Neural progenitor cell (in vitro differentiated cells): ENCODE measurements at regions not wholly inside any gene's neighbourhood (a gene's known extent, or its start where the extent isn't known, plus 50 kb on each side); places are given as distances from the start of the nearest gene placed in this dataset.

Experiments
- DNase-seq: peaks from one replicate; pipeline ENCODE4 v3.0.0-alpha.2; 2016; ENCODE audit warnings: low spot score
- H2AFZ ChIP-seq: fragments of 200-600 bp; sonication (generic); replicated peaks from 2 replicates; pipeline ENCODE4 v1.6.1; 2016; ENCODE audit warnings: antibody characterized with exemption
- H3F3A ChIP-seq: fragments of 200-600 bp; sonication (generic); 2 replicates; pipeline ENCODE4 v1.6.1; 2016; ENCODE audit warnings: antibody characterized with exemption, low read depth
- H3K27ac ChIP-seq: fragments of 200-600 bp; sonication (generic); 2 replicates; pipeline ENCODE4 v1.5.1; 2016; ENCODE audit warnings: mild to moderate bottlenecking
- H3K27me3 ChIP-seq: fragments of 200-600 bp; sonication (generic); 2 replicates; pipeline ENCODE4 v1.6.1; 2016; ENCODE audit warnings: mild to moderate bottlenecking, moderate library complexity
- H3K36me3 ChIP-seq: fragments of 200-600 bp; sonication (generic); 2 replicates; pipeline ENCODE4 v1.5.1; 2016
- H3K4me1 ChIP-seq: fragments of 200-600 bp; sonication (generic); 2 replicates; pipeline ENCODE4 v1.6.1; 2016; ENCODE audit warnings: mixed run types
- H3K4me2 ChIP-seq: fragments of 200-600 bp; sonication (generic); 2 replicates; pipeline ENCODE4 v1.6.1; 2016
- H3K4me3 ChIP-seq: fragments of 200-600 bp; sonication (generic); 2 replicates; pipeline ENCODE4 v1.5.1; 2016
- H3K79me2 ChIP-seq: fragments of 200-600 bp; sonication (generic); 2 replicates; pipeline ENCODE4 v1.6.1; 2016; ENCODE audit warnings: low read depth
- H3K9ac ChIP-seq: fragments of 200-600 bp; sonication (generic); 2 replicates; pipeline ENCODE4 v1.6.1; 2016
- H3K9me3 ChIP-seq: fragments of 200-600 bp; sonication (generic); 2 replicates; pipeline ENCODE4 v1.5.1; 2016; ENCODE audit warnings: low read depth
- H4K20me1 ChIP-seq: fragments of 200-600 bp; sonication (generic); 2 replicates; pipeline ENCODE4 v1.6.1; 2016; ENCODE audit warnings: low read depth
- H3K27ac Mint-ChIP-seq: 3 replicates; pipeline ENCODE4 v1.8.0; 2021; ENCODE audit warnings: mixed read lengths
- H3K27me3 Mint-ChIP-seq: 2 replicates; pipeline ENCODE4 v1.8.0; 2022; ENCODE audit warnings: low read depth, mild to moderate bottlenecking, inconsistent platforms, moderate library complexity, mixed read lengths; ENCODE audit not compliant: insufficient read depth
- H3K36me3 Mint-ChIP-seq: 3 replicates; pipeline ENCODE4 v1.8.0; 2021; ENCODE audit warnings: mixed read lengths
- H3K4me1 Mint-ChIP-seq: 3 replicates; pipeline ENCODE4 v1.8.0; 2021; ENCODE audit warnings: mixed read lengths
- H3K4me3 Mint-ChIP-seq: 3 replicates; pipeline ENCODE4 v1.8.0; 2021; ENCODE audit warnings: mild to moderate bottlenecking, moderate library complexity, mixed read lengths
- H3K9me3 Mint-ChIP-seq: 3 replicates; pipeline ENCODE4 v1.8.0; 2020; ENCODE audit warnings: mixed read lengths
- CTCF ChIP-seq: fragments of 200-600 bp; sonication (generic); IDR thresholded peaks from 2 replicates; pipeline ENCODE4 v1.5.1; 2017; ENCODE audit warnings: antibody characterized with exemption, mild to moderate bottlenecking
- EZH2 ChIP-seq: fragments of 200-600 bp; sonication (generic); IDR thresholded peaks from 2 replicates; pipeline ENCODE4 v1.6.1; 2017; ENCODE audit warnings: antibody characterized with exemption, mild to moderate bottlenecking, moderate library complexity
- EZH2phosphoT487 ChIP-seq: fragments of 200-600 bp; sonication (generic); IDR thresholded peaks from 2 replicates; pipeline ENCODE4 v1.6.1; 2017; ENCODE audit warnings: antibody characterized with exemption

GRCh38 chr9:120336021-120336752 lies 243.8 kb downstream of the CDK5RAP2 start:
- H3F3A ChIP-seq = no peaks in the 10 kb centered on the region
- H4K20me1 ChIP-seq = no peaks in the 10 kb centered on the region
- Mint-ChIP-seq H3K4me1 (no peaks in the 10 kb centered on the region), H3K9me3 (no peaks in the 10 kb centered on the region), H3K36me3 (no peaks in the 10 kb centered on the region), H3K27ac (no peak overlapping the region), H3K4me3 (no peak overlapping the region), H3K27me3 (no peaks in the 10 kb centered on the region)
- no peak for TF ChIP-seq EZH2
- no peak for TF ChIP-seq CTCF
- TF ChIP-seq EZH2phosphoT487 = no peak
- peaks cover 13% of the 10 kb centered on the region for H3K4me1 ChIP-seq
- H2AFZ ChIP-seq = no peak overlapping the region
- DNase-seq = no peak
- H3K27ac ChIP-seq = no peak overlapping the region
- no peaks in the 10 kb centered on the region for H3K9me3 ChIP-seq
- no peak overlapping the region for H3K4me3 ChIP-seq
- H3K9ac ChIP-seq = no peak overlapping the region
- H3K27me3 ChIP-seq = no peaks in the 10 kb centered on the region
- H3K79me2 ChIP-seq = no peaks in the 10 kb centered on the region
- peak overlapping the region; percentile 45 for H3K4me2 ChIP-seq
- no peaks in the 10 kb centered on the region for H3K36me3 ChIP-seq

GRCh38 chr9:120331913-120332312 lies 248.1 kb downstream of the CDK5RAP2 start:
- no peak overlapping the region for H3K4me3 Mint-ChIP-seq
- H3K4me3 ChIP-seq = no peak overlapping the region
- no peaks in the 10 kb centered on the region for H3F3A ChIP-seq
- H3K9me3 Mint-ChIP-seq = no peaks in the 10 kb centered on the region
- no peaks in the 10 kb centered on the region for H3K27me3 Mint-ChIP-seq
- H4K20me1 ChIP-seq = no peaks in the 10 kb centered on the region
- no peaks in the 10 kb centered on the region for H3K9me3 ChIP-seq
- no peaks in the 10 kb centered on the region for H3K4me1 Mint-ChIP-seq
- H3K27ac ChIP-seq = no peak overlapping the region
- no peaks in the 10 kb centered on the region for H3K27me3 ChIP-seq
- H3K4me1 ChIP-seq = peaks cover 13% of the 10 kb centered on the region
- TF ChIP-seq EZH2phosphoT487 (no peak), CTCF (no peak), EZH2 (no peak)
- no peak overlapping the region for H2AFZ ChIP-seq
- H3K9ac ChIP-seq = no peak overlapping the region
- H3K4me2 ChIP-seq = no peak overlapping the region
- H3K36me3 Mint-ChIP-seq = no peaks in the 10 kb centered on the region
- H3K36me3 ChIP-seq = no peaks in the 10 kb centered on the region
- H3K79me2 ChIP-seq = no peaks in the 10 kb centered on the region
- peak overlapping the region; percentile 75 for H3K27ac Mint-ChIP-seq
- no peak for DNase-seq

GRCh38 chr9:120330031-120330430 lies 249.9 kb downstream of the CDK5RAP2 start:
- DNase-seq = no peak
- Histone ChIP-seq H3F3A (no peaks in the 10 kb centered on the region), H3K9me3 (no peaks in the 10 kb centered on the region)

GRCh38 chr9:120327322-120327721 lies 252.6 kb downstream of the CDK5RAP2 start:
- peaks cover 5% of the 10 kb centered on the region for H3K27me3 Mint-ChIP-seq
- DNase-seq = no peak
- no peaks in the 10 kb centered on the region for H3K9me3 Mint-ChIP-seq
- Histone ChIP-seq H3K4me2 (no peak overlapping the region), H3K4me3 (no peak overlapping the region), H3K36me3 (no peaks in the 10 kb centered on the region), H3K27me3 (no peaks in the 10 kb centered on the region), H3K9me3 (no peaks in the 10 kb centered on the region), H3K9ac (no peak overlapping the region), H3K4me1 (no peaks in the 10 kb centered on the region), H3K27ac (no peak overlapping the region), H4K20me1 (no peaks in the 10 kb centered on the region), H3K79me2 (no peaks in the 10 kb centered on the region), H2AFZ (no peak overlapping the region), H3F3A (no peaks in the 10 kb centered on the region)
- H3K4me3 Mint-ChIP-seq = no peak overlapping the region
- H3K36me3 Mint-ChIP-seq = no peaks in the 10 kb centered on the region
- peaks cover 10% of the 10 kb centered on the region for H3K4me1 Mint-ChIP-seq
- TF ChIP-seq CTCF (no peak), EZH2phosphoT487 (no peak), EZH2 (no peak)
- H3K27ac Mint-ChIP-seq = no peak overlapping the region

More at GRCh38 chr9:120330031-120330430, 249.9 kb downstream of the CDK5RAP2 start:
- Histone ChIP-seq H3K4me2 (no peak overlapping the region), H3K4me3 (no peak overlapping the region), H2AFZ (no peak overlapping the region), H4K20me1 (no peaks in the 10 kb centered on the region), H3K27ac (no peak overlapping the region), H3K36me3 (no peaks in the 10 kb centered on the region), H3K4me1 (no peaks in the 10 kb centered on the region), H3K9ac (no peak overlapping the region), H3K79me2 (no peaks in the 10 kb centered on the region), H3K27me3 (no peaks in the 10 kb centered on the region)
- Mint-ChIP-seq H3K4me1 (peaks cover 4% of the 10 kb centered on the region), H3K36me3 (no peaks in the 10 kb centered on the region), H3K27ac (no peak overlapping the region), H3K9me3 (no peaks in the 10 kb centered on the region), H3K4me3 (no peak overlapping the region), H3K27me3 (no peaks in the 10 kb centered on the region)
- no peak for TF ChIP-seq EZH2
